Transverse colon (tissue), 4 donors: ENCODE measurements at regions not wholly inside any gene's neighbourhood (a gene's known extent, or its start where the extent isn't known, plus 50 kb on each side); places are given as distances from the start of the nearest gene placed in this dataset.

ENCODE experiments used
- CTCF ChIP-seq, 5 experiments: fragments of 200-600 bp in 3 of 5; fragments of 450-650 bp in 2 of 5; sonication (generic) in 3 of 5; IDR thresholded peaks; 1 replicate in 2 of 5; 2 replicates in 3 of 5; pipeline ENCODE4 v1.5.1; 2016 to 2017; ENCODE audit warnings: antibody characterized with exemption in 5 of 5, inconsistent platforms in 3 of 5, mild to moderate bottlenecking in 2 of 5, moderate library complexity in 1 of 5
- POLR2A ChIP-seq: fragments of 450-650 bp; IDR thresholded peaks from one replicate; pipeline ENCODE4 v1.6.1; 2016; ENCODE audit warnings: antibody characterized with exemption, mild to moderate bottlenecking, moderate library complexity
- POLR2AphosphoS5 ChIP-seq, 3 donors: sonication (generic); formaldehyde crosslinking; IDR thresholded peaks; one replicate each; pipeline ENCODE4 v1.6.1; 2016; ENCODE audit warnings: antibody characterized with exemption in 3 of 3

GRCh38 chr2:121905201-121905600 is 149.8 kb downstream of the TSN start:
- no peak for TF ChIP-seq CTCF (IDR thresholded peaks at IDR 0.05)
- no peak for TF ChIP-seq POLR2AphosphoS5 (IDR thresholded peaks at IDR 0.05)
- no peak for TF ChIP-seq POLR2A
